ENCODE measurements at regions not wholly inside any gene's neighbourhood (a gene's known extent, or its start where the extent isn't known, plus 50 kb on each side); places are given as distances from the start of the nearest gene placed in this dataset.
"Not testable (repeated sequence)": the region's sequence is repeated elsewhere in the genome, so short reads cannot be mapped to it uniquely, and the experiment has no call there.

- Histone ChIP-seq H4K20me1 (ENCODE audit: control insufficient read depth, extremely low read depth, insufficient read depth, low read length) (no peaks in the 10 kb centered on the region), H2AFZ (ENCODE audit: low read length) (no peak overlapping the region), H3K9me3 (ENCODE audit: control insufficient read depth, insufficient read depth, low read depth, low read length) (no peaks in the 10 kb centered on the region), H3K4me1 (ENCODE audit: control insufficient read depth, extremely low read depth, insufficient read depth, low read length) (no peaks in the 10 kb centered on the region), H3K4me2 (ENCODE audit: extremely low read depth, insufficient read depth, low read length) (no peak overlapping the region), H3K27me3 (ENCODE audit: control insufficient read depth, insufficient read depth, low read length) (no peaks in the 10 kb centered on the region), H3K36me3 (ENCODE audit: control insufficient read depth, insufficient read depth, low read length) (no peaks in the 10 kb centered on the region), H3K79me2 (ENCODE audit: control insufficient read depth, insufficient read depth, low read length) (no peaks in the 10 kb centered on the region), H3K4me3 (replicated peaks in 1 of 4; ENCODE audit: control extremely low read depth in 1 of 4, insufficient read depth in 1 of 4, low read depth in 3 of 4, low read length in 4 of 4) (no peak overlapping the region), H3K27ac (ENCODE audit: insufficient read depth, low read length) (no peak overlapping the region), H3K9ac (ENCODE audit: insufficient read depth, low read length) (no peak overlapping the region)
- no peak for DNase-seq (ENCODE audit: low read depth in 2 of 2)
- no peak for TF ChIP-seq EZH2 (IDR thresholded peaks at IDR 0.05; ENCODE audit: low read length, missing control alignments)
- no peak for TF ChIP-seq CTCF (conservative IDR thresholded peaks at IDR 0.05 in 1 of 2, IDR thresholded peaks at IDR 0.05 in 1 of 2; ENCODE audit: low read depth in 1 of 2, low read length in 2 of 2)
These were observed 715.4 kb downstream of the GRXCR1 start for GRCh38 chr4:43607827-43608461.

GRCh38 chr4:43619219-43619618 lies 726.7 kb downstream of the GRXCR1 start:
- Histone ChIP-seq H3K4me2 (ENCODE audit: extremely low read depth, insufficient read depth, low read length) (no peak overlapping the region), H3K36me3 (ENCODE audit: control insufficient read depth, insufficient read depth, low read length) (no peaks in the 10 kb centered on the region), H3K27ac (ENCODE audit: insufficient read depth, low read length) (no peak overlapping the region), H3K4me3 (replicated peaks in 1 of 4; ENCODE audit: control extremely low read depth in 1 of 4, insufficient read depth in 1 of 4, low read depth in 3 of 4, low read length in 4 of 4) (no peak overlapping the region), H3K79me2 (ENCODE audit: control insufficient read depth, insufficient read depth, low read length) (no peaks in the 10 kb centered on the region), H3K9me3 (ENCODE audit: control insufficient read depth, insufficient read depth, low read depth, low read length) (no peaks in the 10 kb centered on the region), H2AFZ (ENCODE audit: low read length) (no peak overlapping the region), H3K9ac (ENCODE audit: insufficient read depth, low read length) (no peak overlapping the region), H3K4me1 (ENCODE audit: control insufficient read depth, extremely low read depth, insufficient read depth, low read length) (no peaks in the 10 kb centered on the region), H4K20me1 (ENCODE audit: control insufficient read depth, extremely low read depth, insufficient read depth, low read length) (no peaks in the 10 kb centered on the region), H3K27me3 (ENCODE audit: control insufficient read depth, insufficient read depth, low read length) (no peaks in the 10 kb centered on the region)
- no peak for DNase-seq (ENCODE audit: low read depth in 2 of 2)
- no peak for TF ChIP-seq CTCF (conservative IDR thresholded peaks at IDR 0.05 in 1 of 2, IDR thresholded peaks at IDR 0.05 in 1 of 2; ENCODE audit: low read depth in 1 of 2, low read length in 2 of 2)
- TF ChIP-seq EZH2 (IDR thresholded peaks at IDR 0.05; ENCODE audit: low read length, missing control alignments), result no peak

GRCh38 chr4:43637893-43638292 lies 745.4 kb downstream of the GRXCR1 start:
- H3K79me2 ChIP-seq (ENCODE audit: control insufficient read depth, insufficient read depth, low read length); H3K9ac ChIP-seq (ENCODE audit: insufficient read depth, low read length); H3K4me1 ChIP-seq (ENCODE audit: control insufficient read depth, extremely low read depth, insufficient read depth, low read length); H4K20me1 ChIP-seq (ENCODE audit: control insufficient read depth, extremely low read depth, insufficient read depth, low read length); H3K4me2 ChIP-seq (ENCODE audit: extremely low read depth, insufficient read depth, low read length); H3K9me3 ChIP-seq (ENCODE audit: control insufficient read depth, insufficient read depth, low read depth, low read length); H3K27ac ChIP-seq (ENCODE audit: insufficient read depth, low read length); H3K36me3 ChIP-seq (ENCODE audit: control insufficient read depth, insufficient read depth, low read length); H3K27me3 ChIP-seq (ENCODE audit: control insufficient read depth, insufficient read depth, low read length); H2AFZ ChIP-seq (ENCODE audit: low read length); DNase-seq (ENCODE audit: low read depth in 2 of 2); H3K4me3 ChIP-seq (replicated peaks in 1 of 4; ENCODE audit: control extremely low read depth in 1 of 4, insufficient read depth in 1 of 4, low read depth in 3 of 4, low read length in 4 of 4): not testable (repeated sequence)
